ENCODE measurements at regions not wholly inside any gene's neighbourhood (a gene's known extent, or its start where the extent isn't known, plus 50 kb on each side); places are given as distances from the start of the nearest gene placed in this dataset.

- Mint-ChIP-seq H3K4me1 (no peaks in the 10 kb centered on the region), H3K27me3 (ENCODE audit: insufficient read depth) (peaks cover 4% of the 10 kb centered on the region), H3K4me3 (no peak overlapping the region), H3K9me3 (no peaks in the 10 kb centered on the region), H3K27ac (no peak overlapping the region), H3K36me3 (ENCODE audit: low read depth) (no peaks in the 10 kb centered on the region)
- 100% methylated on average over 1 of the region's 1 CpG; no CpG with 5 or more reads in 1 of the 2 experiments for WGBS, 2 experiments (ENCODE audit: insufficient coverage in 1 of 2, insufficient read length in 1 of 2)
- H3K4me1 ChIP-seq (ENCODE audit: control insufficient read depth, insufficient read depth, low read length), result peaks cover 4% of the 10 kb centered on the region
- no peaks in the 10 kb centered on the region for H3K9me3 ChIP-seq (ENCODE audit: control insufficient read depth, low read length)
- no peaks in the 10 kb centered on the region for H3K36me3 ChIP-seq (ENCODE audit: control insufficient read depth, insufficient read depth, low read length)
- DNase-seq, result no peak
- H3K4me3 ChIP-seq (ENCODE audit: low read length), result no peak overlapping the region
- no peak for TF ChIP-seq CTCF (conservative IDR thresholded peaks at IDR 0.05)
- no peak overlapping the region for H3K9ac ChIP-seq (ENCODE audit: extremely low read depth, low read length, poor library complexity, severe bottlenecking)
- H3K27me3 ChIP-seq (ENCODE audit: control insufficient read depth, insufficient read depth, low read length, poor library complexity, severe bottlenecking), result peaks cover 37% of the 10 kb centered on the region
- no peak overlapping the region for H3K27ac ChIP-seq (ENCODE audit: low read depth, low read length)
These were observed 309.1 kb upstream of the NAV3 start for GRCh38 chr12:77521508-77522115.

GRCh38 chr12:77514511-77514910 lies 316.2 kb upstream of the NAV3 start:
- H3K27ac ChIP-seq (ENCODE audit: low read depth, low read length), result no peak overlapping the region
- Mint-ChIP-seq H3K4me3 (no peak overlapping the region), H3K9me3 (no peaks in the 10 kb centered on the region), H3K4me1 (no peaks in the 10 kb centered on the region), H3K27ac (no peak overlapping the region), H3K36me3 (ENCODE audit: low read depth) (no peaks in the 10 kb centered on the region), H3K27me3 (ENCODE audit: insufficient read depth) (peaks cover 47% of the 10 kb centered on the region)
- TF ChIP-seq CTCF (conservative IDR thresholded peaks at IDR 0.05), result no peak
- no peak overlapping the region for H3K4me3 ChIP-seq (ENCODE audit: low read length)
- no peaks in the 10 kb centered on the region for H3K4me1 ChIP-seq (ENCODE audit: control insufficient read depth, insufficient read depth, low read length)
- 94% methylated on average over 3 of the region's 3 CpGs; no CpG with 5 or more reads in 1 of the 2 experiments for WGBS, 2 experiments (ENCODE audit: insufficient coverage in 1 of 2, insufficient read length in 1 of 2)
- DNase-seq, result no peak
- H3K9me3 ChIP-seq (ENCODE audit: control insufficient read depth, low read length), result no peaks in the 10 kb centered on the region
- peaks cover 93% of the 10 kb centered on the region for H3K27me3 ChIP-seq (ENCODE audit: control insufficient read depth, insufficient read depth, low read length, poor library complexity, severe bottlenecking)
- no peak overlapping the region for H3K9ac ChIP-seq (ENCODE audit: extremely low read depth, low read length, poor library complexity, severe bottlenecking)
- no peaks in the 10 kb centered on the region for H3K36me3 ChIP-seq (ENCODE audit: control insufficient read depth, insufficient read depth, low read length)

GRCh38 chr12:77510985-77511384 lies 319.7 kb upstream of the NAV3 start:
- no peaks in the 10 kb centered on the region for H3K36me3 ChIP-seq (ENCODE audit: control insufficient read depth, insufficient read depth, low read length)
- H3K4me3 ChIP-seq (ENCODE audit: low read length), result no peak overlapping the region
- no peak for TF ChIP-seq CTCF (conservative IDR thresholded peaks at IDR 0.05)
- Mint-ChIP-seq H3K27ac (no peak overlapping the region), H3K36me3 (ENCODE audit: low read depth) (no peaks in the 10 kb centered on the region), H3K27me3 (ENCODE audit: insufficient read depth) (peaks cover 79% of the 10 kb centered on the region), H3K9me3 (no peaks in the 10 kb centered on the region), H3K4me1 (no peaks in the 10 kb centered on the region), H3K4me3 (no peak overlapping the region)
- peaks cover 95% of the 10 kb centered on the region for H3K27me3 ChIP-seq (ENCODE audit: control insufficient read depth, insufficient read depth, low read length, poor library complexity, severe bottlenecking)
- no peaks in the 10 kb centered on the region for H3K9me3 ChIP-seq (ENCODE audit: control insufficient read depth, low read length)
- DNase-seq, result no peak
- WGBS, 2 experiments (ENCODE audit: insufficient coverage in 1 of 2, insufficient read length in 1 of 2), result 100% methylated on average over 1 of the region's 1 CpG
- H3K4me1 ChIP-seq (ENCODE audit: control insufficient read depth, insufficient read depth, low read length), result no peaks in the 10 kb centered on the region
- no peak overlapping the region for H3K27ac ChIP-seq (ENCODE audit: low read depth, low read length)
- no peak overlapping the region for H3K9ac ChIP-seq (ENCODE audit: extremely low read depth, low read length, poor library complexity, severe bottlenecking)
